ENCODE measurements at regions not wholly inside any gene's neighbourhood (a gene's known extent, or its start where the extent isn't known, plus 50 kb on each side); places are given as distances from the start of the nearest gene placed in this dataset.

DNA sequence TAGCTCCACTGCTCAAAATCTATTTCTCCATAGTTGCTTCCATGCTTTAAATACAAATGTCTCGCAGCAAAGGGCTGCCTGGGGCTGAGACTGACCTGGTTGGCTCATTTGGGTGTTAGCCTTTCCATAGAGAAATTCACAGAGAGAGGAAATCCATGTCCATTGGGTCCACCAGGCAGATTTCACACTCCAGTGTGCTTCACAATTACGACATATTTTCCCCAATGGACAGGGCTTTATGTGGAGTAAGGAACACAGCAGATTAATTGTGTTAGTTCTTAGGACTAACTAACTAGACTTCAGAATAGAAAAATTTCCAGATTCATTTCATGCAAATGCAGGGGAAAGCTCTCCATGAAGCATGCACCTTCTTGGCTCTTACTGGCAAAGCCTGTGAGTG is 180.7 kb downstream of the FBXO15 start:
- DNase-seq (ENCODE audit: low read depth, low spot score): no peak

DNA sequence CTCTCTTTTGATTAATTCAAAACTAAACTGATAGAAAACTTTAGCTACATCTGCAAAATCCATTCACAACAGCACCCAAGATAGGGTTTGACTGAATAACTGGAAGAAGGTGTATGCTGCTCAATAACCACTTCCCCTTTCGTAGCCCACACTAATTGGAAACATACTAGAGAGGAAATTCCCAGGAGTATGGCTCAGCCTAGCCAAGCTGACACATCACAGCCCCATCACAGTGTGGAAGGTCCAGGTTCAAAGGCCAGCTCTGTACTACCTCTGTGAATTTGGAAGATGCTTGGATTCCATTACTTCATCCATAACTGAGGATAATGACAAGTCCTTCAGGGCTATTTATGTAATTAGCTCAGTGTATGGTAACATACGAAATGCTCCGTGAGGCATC is 185.4 kb downstream of the FBXO15 start:
- DNase-seq (ENCODE audit: low read depth, low spot score): no peak

DNA sequence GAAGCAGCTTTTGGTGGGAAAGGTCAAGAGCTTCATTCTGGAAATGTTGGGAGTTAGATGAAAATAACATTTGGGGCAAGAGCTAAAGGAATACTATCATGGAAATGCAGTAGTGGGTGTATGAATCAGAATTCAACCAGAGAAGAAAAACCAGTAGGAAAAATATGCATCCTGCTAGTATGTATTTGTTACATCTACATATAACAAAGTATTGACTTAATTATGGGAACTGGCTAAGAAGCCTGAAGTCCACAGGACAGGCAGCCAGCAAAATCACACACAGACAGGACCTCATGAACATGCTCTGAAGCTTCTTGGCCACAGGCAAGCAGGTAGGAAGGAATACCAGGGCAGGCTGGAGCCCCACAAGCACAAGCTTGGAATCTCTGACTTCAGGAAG is 185.8 kb downstream of the FBXO15 start:
- DNase-seq (ENCODE audit: low read depth, low spot score): no peak

DNA sequence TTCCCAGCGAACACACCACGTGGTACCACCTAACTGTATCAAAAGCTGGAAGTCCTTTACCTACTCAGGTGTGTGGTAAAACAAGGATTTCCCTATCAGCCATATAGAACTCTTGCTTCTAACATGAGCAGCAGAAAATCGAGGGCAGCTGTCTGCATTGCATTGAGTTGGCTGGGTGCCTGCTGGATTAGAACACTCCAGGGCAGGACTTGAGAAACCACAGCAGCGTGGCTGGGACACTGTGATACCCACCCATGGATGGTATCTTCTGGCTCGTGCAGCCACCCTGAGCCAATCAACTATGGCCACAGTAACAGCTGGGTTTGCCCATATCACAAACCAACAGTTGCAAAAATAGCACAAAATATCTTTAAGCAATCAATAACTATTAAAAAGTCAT is 188.3 kb downstream of the FBXO15 start:
- no peak for DNase-seq (ENCODE audit: low read depth, low spot score)

- DNase-seq (ENCODE audit: low read depth, low spot score): no peak
These were observed 193.4 kb downstream of the FBXO15 start for GRCh38 chr18:73954268-73954667.

DNA sequence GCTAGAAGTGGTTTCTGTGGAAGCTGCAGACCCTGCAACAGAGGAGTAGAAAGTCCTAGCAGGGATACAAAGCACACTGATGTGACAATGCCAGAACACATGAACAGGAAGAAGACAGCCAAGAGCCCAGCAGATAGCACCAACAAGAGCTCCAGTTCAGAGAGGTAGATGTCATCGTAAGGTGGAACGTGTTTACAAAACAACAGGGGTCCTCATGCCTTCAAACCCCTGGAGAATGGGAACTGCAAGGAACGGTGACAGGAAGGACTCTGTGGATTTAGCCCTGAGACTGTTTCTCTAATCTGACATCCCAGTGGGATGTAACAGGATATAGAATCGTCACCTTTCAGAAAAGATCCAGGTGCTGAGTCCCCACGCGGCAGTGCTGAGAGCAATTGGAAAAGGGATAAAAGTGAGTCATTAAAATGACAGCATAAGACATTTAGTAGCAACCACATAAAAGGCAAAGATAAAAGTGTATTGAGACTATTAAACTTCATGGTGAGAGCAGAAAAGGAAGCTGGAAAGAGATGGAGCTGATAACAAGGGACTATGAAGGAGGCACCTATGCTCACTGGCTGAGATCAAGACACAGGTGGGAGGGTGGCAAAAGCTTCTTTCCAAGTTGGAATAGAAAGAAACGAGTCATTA is 195.2 kb downstream of the FBXO15 start:
- no peak for DNase-seq (ENCODE audit: low read depth, low spot score)

DNA sequence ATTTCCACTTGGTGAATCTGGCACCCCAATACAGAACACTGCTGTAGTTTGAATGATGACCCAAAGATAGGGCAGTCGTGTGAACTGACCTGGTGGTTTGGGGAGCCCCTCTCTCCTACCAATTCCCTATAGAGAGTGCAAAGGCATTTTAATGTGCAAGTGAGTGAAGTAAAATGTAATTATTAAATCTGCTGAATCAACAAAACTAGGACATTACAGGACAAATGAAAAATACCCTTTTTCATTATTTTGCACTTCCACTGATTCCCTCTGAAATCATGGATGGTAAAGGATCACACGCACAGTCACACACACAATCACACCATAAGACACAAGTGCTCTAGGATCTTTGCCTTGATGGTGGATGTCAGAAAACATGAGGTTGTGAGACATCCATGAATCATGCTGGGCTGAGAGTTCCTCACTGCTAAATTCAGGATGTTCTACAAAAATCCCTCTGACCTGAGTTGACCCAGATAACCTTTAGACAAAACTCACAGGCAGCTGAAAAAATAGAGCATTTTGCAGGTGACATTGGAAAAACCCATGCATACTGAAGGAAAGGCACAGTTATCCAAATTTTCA is 197.4 kb downstream of the FBXO15 start:
- no peak for DNase-seq (ENCODE audit: low read depth, low spot score)

DNA sequence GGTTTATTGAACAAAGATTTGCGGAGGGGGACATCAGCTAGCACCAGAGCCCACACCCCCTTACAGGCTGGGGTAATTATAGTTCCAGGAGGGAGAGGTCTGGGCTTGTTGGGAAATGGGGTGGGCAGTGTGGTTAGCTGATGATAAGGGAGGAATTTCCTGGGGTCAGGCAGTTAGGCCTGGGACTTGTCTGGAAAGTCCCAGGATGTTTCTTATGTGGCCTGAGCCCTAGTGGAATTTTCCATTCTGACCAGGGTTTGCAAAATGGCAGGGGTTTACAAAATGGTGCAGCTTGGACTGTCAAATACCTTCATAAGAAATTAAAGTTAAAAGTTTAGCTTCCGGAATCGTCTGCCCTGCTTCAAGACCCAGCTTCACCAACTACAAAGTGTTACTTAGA is 199.1 kb downstream of the FBXO15 start:
- no peak for DNase-seq (ENCODE audit: low read depth, low spot score)

DNA sequence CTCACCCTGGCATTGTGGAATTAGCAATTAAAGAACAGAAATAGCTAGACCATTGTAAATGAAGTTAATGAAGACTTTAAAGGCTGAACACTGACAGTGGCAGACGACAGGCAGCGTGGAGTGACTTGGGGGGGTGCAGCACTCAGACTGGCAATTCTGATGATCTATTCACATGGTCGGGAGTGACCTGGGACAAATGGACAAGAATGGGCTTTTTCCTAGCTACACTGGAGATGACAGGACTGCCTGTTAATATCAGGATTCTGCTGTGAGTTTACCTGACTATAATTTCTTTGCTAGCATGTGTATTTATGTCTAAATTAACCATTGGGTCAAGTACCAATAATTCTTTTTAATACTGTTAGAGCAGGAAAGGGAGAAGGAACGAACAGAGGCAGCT is 199.6 kb downstream of the FBXO15 start:
- no peak for DNase-seq (ENCODE audit: low read depth, low spot score)

DNA sequence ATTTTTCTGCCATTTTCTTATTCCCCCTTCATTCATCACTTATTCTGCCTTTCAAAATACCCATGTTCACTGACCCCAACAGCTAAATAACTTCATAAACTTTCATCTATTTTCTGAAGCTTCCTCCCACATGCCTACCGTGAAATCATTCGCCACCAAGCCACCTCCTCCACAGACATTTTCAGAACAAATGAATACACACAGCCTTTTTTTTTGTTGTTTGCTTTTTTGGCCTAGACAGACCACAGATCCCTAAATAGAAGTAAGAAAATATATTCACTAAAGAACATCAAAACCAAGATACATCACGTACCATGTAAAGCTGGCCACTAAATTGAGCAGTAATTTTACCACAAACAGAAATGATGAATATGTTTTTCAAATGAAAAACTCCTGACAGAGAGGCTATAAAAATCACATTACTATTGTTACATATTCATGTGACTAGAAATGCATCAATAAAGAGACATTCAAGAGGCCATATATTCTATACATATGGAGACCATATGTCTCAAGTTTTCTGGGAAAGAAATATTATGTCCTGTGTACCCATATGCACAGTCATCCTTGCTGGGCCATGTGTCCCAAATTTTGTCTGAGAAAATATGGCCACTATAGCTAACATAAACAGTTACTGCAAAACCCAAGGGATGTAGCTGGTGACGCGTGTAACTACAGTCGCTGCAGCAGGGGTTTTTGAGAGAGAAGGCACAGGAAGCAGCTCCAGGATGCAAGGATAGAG is 200.3 kb downstream of the FBXO15 start:
- DNase-seq (ENCODE audit: low read depth, low spot score): no peak

GRCh38 chr18:73945130-73945792 is 202.4 kb downstream of the FBXO15 start:
- no peak for DNase-seq (ENCODE audit: low read depth, low spot score)

- no peak for DNase-seq (ENCODE audit: low read depth, low spot score)
These were observed 202.9 kb downstream of the FBXO15 start for GRCh38 chr18:73944715-73945114.

GRCh38 chr18:73943763-73944162 is 203.9 kb downstream of the FBXO15 start:
- no peak for DNase-seq (ENCODE audit: low read depth, low spot score)

DNA sequence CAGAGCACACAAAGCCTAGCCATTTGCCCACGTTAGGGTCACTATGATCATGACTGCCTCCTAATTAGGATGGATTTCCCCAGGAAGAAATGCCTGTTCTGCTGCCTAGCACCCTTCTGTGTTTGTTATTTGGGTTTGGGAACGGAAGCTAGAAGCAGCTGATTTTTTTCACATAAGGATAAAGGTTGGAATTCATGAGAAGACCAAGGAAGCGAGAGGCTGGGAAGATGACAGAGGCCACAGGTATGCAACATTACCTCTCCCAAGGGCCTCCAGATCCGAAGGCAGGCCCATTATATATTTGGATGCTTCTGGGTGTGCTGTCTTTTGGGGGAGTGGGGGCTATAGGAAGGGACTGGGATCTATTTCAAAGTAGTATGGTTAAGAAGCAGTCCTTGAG is 204.7 kb downstream of the FBXO15 start:
- no peak for DNase-seq (ENCODE audit: low read depth, low spot score)

DNA sequence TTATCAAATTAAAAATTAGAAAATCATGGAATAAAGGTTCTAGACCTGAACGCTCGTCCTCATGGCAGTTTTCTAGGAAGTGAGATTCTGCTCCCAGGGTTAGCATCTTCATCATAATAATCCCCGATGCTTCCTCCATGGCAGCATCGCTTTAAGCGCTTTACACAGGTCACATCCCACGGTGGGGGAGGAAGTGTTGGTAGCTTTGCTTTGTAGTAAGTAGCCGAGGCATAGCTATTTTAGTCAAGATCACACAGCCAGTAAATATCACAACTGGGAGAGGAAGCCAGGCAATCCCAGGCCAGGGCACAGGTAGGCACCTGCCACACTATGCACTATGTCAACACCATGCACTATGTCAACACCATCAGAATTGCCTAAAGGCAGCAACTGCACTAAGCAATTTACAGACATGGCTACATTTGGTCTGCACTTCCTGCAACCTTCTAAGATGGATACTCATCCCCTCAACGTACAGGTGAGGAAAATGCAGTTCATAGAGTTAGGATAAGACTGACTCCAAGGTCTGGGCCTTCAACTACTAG is 205.5 kb downstream of the FBXO15 start:
- no peak for DNase-seq (ENCODE audit: low read depth, low spot score)

DNA sequence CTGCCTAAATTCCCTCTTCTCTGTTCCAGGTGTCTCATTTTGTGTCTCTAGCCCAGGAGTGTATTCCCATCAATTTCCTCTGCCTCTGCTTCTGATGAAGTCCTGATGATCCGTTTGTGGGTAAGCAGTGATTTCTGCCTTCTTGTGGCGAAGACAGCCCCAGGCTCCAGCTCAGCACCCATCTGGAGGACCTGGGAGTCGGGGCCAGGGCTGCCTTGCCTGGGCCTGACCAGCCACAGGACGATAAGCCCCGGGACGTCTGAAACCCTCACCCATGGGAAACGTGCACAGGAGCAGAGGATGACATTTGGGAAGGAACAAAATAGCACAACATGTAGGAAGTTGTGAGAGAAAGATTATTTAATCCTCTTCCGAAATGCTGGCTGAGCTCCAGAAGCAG is 206.9 kb downstream of the FBXO15 start:
- DNase-seq (ENCODE audit: low read depth, low spot score): no peak

DNA sequence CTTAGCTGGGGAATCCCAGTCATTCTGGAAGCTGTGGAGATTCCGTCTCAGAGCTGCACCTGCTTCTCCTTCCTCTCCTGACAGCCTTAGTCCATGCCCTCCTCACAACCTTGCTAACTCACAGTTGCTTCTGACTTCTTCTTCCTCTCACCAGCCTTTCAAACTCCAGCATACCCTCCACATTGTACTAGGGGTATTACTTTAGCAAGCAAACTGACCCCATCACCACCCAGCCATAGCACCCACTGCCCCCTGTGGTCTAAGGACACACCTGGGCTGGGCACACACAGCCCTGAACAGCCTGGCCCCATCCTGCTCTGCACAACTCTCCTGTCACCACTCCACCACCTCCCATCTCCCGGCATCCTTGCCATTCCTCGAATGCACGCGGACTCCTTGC is 208.2 kb downstream of the FBXO15 start:
- DNase-seq (ENCODE audit: low read depth, low spot score): no peak

- no peak for DNase-seq (ENCODE audit: low read depth, low spot score)
These were observed 213.9 kb downstream of the FBXO15 start for GRCh38 chr18:73933685-73934084.

DNA sequence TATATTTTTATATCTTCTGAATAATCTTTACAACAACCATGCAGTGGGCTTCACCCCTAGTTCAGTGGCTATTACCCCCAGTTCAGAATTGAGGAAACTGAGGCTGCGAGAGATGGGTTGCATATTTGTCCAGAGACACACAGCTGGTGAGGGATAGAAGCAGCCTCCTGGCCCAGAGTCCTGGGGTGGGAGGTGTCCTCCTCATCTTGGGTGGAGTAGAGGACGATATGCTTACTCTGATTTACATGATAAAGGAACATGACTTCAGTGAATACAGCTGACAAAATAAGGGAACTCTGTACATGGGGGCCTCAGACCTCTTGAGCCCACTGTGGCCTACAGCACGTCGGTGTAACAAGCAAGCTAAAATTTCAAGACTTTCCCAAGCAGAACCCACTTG is 214.7 kb downstream of the FBXO15 start:
- no peak for DNase-seq (ENCODE audit: low read depth, low spot score)

- DNase-seq (ENCODE audit: low read depth, low spot score): no peak
These were observed 220.1 kb downstream of the FBXO15 start for GRCh38 chr18:73927496-73927895.

DNA sequence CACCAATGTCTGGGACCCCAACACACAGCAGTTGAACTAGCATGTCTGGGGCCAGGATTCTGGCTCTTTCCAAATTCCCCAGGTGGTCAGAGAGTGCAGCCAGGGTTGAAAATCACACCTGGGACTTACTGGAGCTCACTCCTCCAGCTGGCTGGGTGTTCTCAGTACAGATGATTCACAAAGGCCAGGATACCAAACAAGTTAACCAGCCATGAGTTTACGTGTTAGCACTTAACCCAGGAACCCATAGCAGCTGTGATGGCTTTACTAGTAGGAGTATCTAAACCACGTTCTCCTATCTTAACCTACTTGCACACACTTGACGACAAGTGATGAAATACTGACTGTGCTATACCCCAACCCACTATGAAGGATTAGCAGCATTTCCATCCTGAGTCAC is 222.8 kb downstream of the FBXO15 start:
- no peak for DNase-seq (ENCODE audit: low read depth, low spot score)

GRCh38 chr18:73924307-73924706 is 223.3 kb downstream of the FBXO15 start:
- no peak for DNase-seq (ENCODE audit: low read depth, low spot score)

All from activated naive CD8-positive, alpha-beta T cell treated with anti-CD3 and anti-CD28 coated beads, Interleukin-2, amount 50 U/mL, for 16 hours (primary cell).